ENCODE measurements at regions not wholly inside any gene's neighbourhood (a gene's known extent, or its start where the extent isn't known, plus 50 kb on each side); places are given as distances from the start of the nearest gene placed in this dataset.

GRCh38 chr10:83166344-83166743 lies 973.0 kb upstream of the GHITM start:
- H3K4me3 ChIP-seq (ENCODE audit: extremely low read depth in 1 of 4, insufficient read depth in 2 of 4, low read depth in 3 of 4, low read length in 4 of 4): no peak overlapping the region
- no peaks in the 10 kb centered on the region for H3K79me1 ChIP-seq (ENCODE audit: low read depth, low read length)
- 11% methylated on average over 5 of the region's 5 CpGs; no CpG with 5 or more reads in 1 of the 2 experiments for WGBS, 2 experiments (ENCODE audit: extremely low coverage in 1 of 2, insufficient coverage in 1 of 2, insufficient read length in 1 of 2, insufficient replicate concordance in 2 of 2, low coverage in 1 of 2, low lambda C conversion rate in 2 of 2, missing lambda C conversion rate in 1 of 2)
- H3K79me2 ChIP-seq (ENCODE audit: control insufficient read depth in 1 of 2, insufficient read depth in 2 of 2, low read length in 2 of 2): no peaks in the 10 kb centered on the region
- no peak overlapping the region for H4K8ac ChIP-seq (ENCODE audit: extremely low read depth, insufficient read depth, low read length)
- no peak overlapping the region for H2BK15ac ChIP-seq (ENCODE audit: low read length)
- H2BK20ac ChIP-seq (ENCODE audit: low read length): no peak overlapping the region
- no peak overlapping the region for H3K14ac ChIP-seq (ENCODE audit: insufficient read length)
- no peak overlapping the region for H2BK12ac ChIP-seq (ENCODE audit: low read depth, low read length)
- FAIRE-seq (peak; percentile 74), DNase-seq (ENCODE audit: low read depth in 1 of 2, low spot score in 2 of 2) (peak; percentile 59 to 70)
- H4K20me1 ChIP-seq (replicated peaks in 1 of 2; ENCODE audit: control insufficient read depth in 1 of 2, insufficient read depth in 2 of 2, low read length in 2 of 2): no peaks in the 10 kb centered on the region
- CTCF ChIA-PET (ENCODE audit: partially characterized antibody): interaction anchor here (0.6 to 2.1 kb wide), 29 partner anchors 8 to 1016 kb away, joined by 3 to 12 read pairs (median 3); no protein-coding TSS in a partner anchor
- no peak overlapping the region for H3K18ac ChIP-seq (ENCODE audit: extremely low read depth, low read length)
- no peaks in the 10 kb centered on the region for H3K36me3 ChIP-seq (ENCODE audit: control insufficient read depth in 2 of 4, insufficient read depth in 4 of 4, low read length in 3 of 4)
- no peaks in the 10 kb centered on the region for H3K9me3 ChIP-seq (ENCODE audit: insufficient read depth in 2 of 2, low read depth in 1 of 2, low read length in 1 of 2)
- no peak overlapping the region for H3K4ac ChIP-seq (replicated peaks; ENCODE audit: insufficient read length, low read depth, low read length)
- H4K5ac ChIP-seq (ENCODE audit: insufficient read length, low read depth, low read length): no peak overlapping the region
- no peak overlapping the region for H2BK5ac ChIP-seq (ENCODE audit: low read depth, low read length)
- POLR2A ChIA-PET (ENCODE audit: partially characterized antibody): no interaction called here
- no peak overlapping the region for H4K91ac ChIP-seq (replicated peaks; ENCODE audit: insufficient read length, low read length)
- 0 out of 2 replicates have a peak overlapping the region, but pooled peaks have one; percentile 49 for H2AFZ ChIP-seq (ENCODE audit: low read length)
- H3K27me3 ChIP-seq (replicated peaks in 1 of 4; ENCODE audit: control insufficient read depth in 3 of 4, extremely low read depth in 1 of 4, insufficient read depth in 3 of 4, low read length in 3 of 4): no peaks in the 10 kb centered on the region; a peak in 1 of 7 replicates
- no peak for TF ChIP-seq POU5F1 (IDR thresholded peaks at IDR 0.05; ENCODE audit: low read depth, low read length)
- TF ChIP-seq RNF2 (IDR thresholded peaks at IDR 0.05; ENCODE audit: borderline replicate concordance, low read depth, low read length, missing control alignments, poor library complexity, severe bottlenecking): no peak
- 0 out of 2 replicates have a peak, but pooled peaks have one; percentile 11 for TF ChIP-seq TEAD4 (IDR thresholded peaks at IDR 0.05; ENCODE audit: low read depth, low read length)
- TF ChIP-seq KDM1A (IDR thresholded peaks at IDR 0.05; ENCODE audit: borderline replicate concordance, low read length): no peak
- peak; percentile 72 to 76 for TF ChIP-seq RAD21 (IDR thresholded peaks at IDR 0.05 in 1 of 2, conservative IDR thresholded peaks at IDR 0.05 in 1 of 2; ENCODE audit: low read depth in 2 of 2, low read length in 2 of 2)
- no peak for TF ChIP-seq ATF2 (IDR thresholded peaks at IDR 0.05; ENCODE audit: low read length)
- TF ChIP-seq CTCF (IDR thresholded peaks at IDR 0.05; ENCODE audit: control extremely low read depth in 1 of 3, insufficient read depth in 1 of 3, low read depth in 1 of 3, low read length in 3 of 3): peak; percentile 57 to 84 (median 65)
- no peak overlapping the region for H3K27ac ChIP-seq (ENCODE audit: low read depth, low read length)
- no peak overlapping the region for H2AK5ac ChIP-seq (ENCODE audit: low read depth, low read length)
- no peaks in the 10 kb centered on the region for H3K23me2 ChIP-seq (ENCODE audit: low read depth, low read length)
- H3K56ac ChIP-seq (replicated peaks; ENCODE audit: insufficient read length, low read depth, low read length): no peak overlapping the region
- no peaks in the 10 kb centered on the region for H3K4me1 ChIP-seq (replicated peaks in 1 of 4; ENCODE audit: control insufficient read depth in 3 of 4, insufficient read depth in 4 of 4, low read length in 3 of 4)
- H3K9ac ChIP-seq (replicated peaks in 1 of 4; ENCODE audit: extremely low read depth in 1 of 4, low read depth in 3 of 4, low read length in 3 of 4): no peak overlapping the region
- H2BK120ac ChIP-seq (replicated peaks; ENCODE audit: low read depth, low read length): no peak overlapping the region
- H3K4me2 ChIP-seq (ENCODE audit: insufficient read depth in 1 of 2, low read depth in 2 of 2, low read length in 2 of 2): no peak overlapping the region
- H3K23ac ChIP-seq (ENCODE audit: insufficient read length): no peak overlapping the region
